Activated naive CD4-positive, alpha-beta T cell treated with anti-CD3 and anti-CD28 coated beads for 36 hours (primary cell): ENCODE measurements at regions not wholly inside any gene's neighbourhood (a gene's known extent, or its start where the extent isn't known, plus 50 kb on each side); places are given as distances from the start of the nearest gene placed in this dataset.

ENCODE experiments used
- CTCF ChIA-PET: fragments of 350-600 bp; sonication (Branson Sonifier 250); formaldehyde crosslinking; loops from one replicate; lab custom pipeline; 2021; ENCODE audit warnings: antibody characterized with exemption; lab: Charles Lee
- DNase-seq: peaks from one replicate; pipeline ENCODE4 v3.0.0-alpha.2; 2020
- H3K27ac Mint-ChIP-seq: one replicate; pipeline ENCODE4 v1.8.0; 2021; ENCODE audit warnings: mild to moderate bottlenecking, mixed read lengths
- H3K27me3 Mint-ChIP-seq: one replicate; pipeline ENCODE4 v1.8.0; 2021; ENCODE audit warnings: low read depth, mixed read lengths
- H3K36me3 Mint-ChIP-seq: one replicate; pipeline ENCODE4 v1.8.0; 2021; ENCODE audit warnings: low read depth, mixed read lengths
- H3K4me1 Mint-ChIP-seq: one replicate; pipeline ENCODE4 v1.8.0; 2021; ENCODE audit warnings: low read depth, mixed read lengths
- H3K4me3 Mint-ChIP-seq: one replicate; pipeline ENCODE4 v1.8.0; 2021; ENCODE audit warnings: mild to moderate bottlenecking, moderate library complexity, mixed read lengths
- H3K9me3 Mint-ChIP-seq: one replicate; pipeline ENCODE4 v1.8.0; 2021; ENCODE audit warnings: mixed read lengths
- intact Hi-C: fragments of 100-400 bp; cut with micrococcal nuclease; formaldehyde crosslinking; loops from one replicate; pipeline ENCODE4 v1.15.1; 2023

DNA sequence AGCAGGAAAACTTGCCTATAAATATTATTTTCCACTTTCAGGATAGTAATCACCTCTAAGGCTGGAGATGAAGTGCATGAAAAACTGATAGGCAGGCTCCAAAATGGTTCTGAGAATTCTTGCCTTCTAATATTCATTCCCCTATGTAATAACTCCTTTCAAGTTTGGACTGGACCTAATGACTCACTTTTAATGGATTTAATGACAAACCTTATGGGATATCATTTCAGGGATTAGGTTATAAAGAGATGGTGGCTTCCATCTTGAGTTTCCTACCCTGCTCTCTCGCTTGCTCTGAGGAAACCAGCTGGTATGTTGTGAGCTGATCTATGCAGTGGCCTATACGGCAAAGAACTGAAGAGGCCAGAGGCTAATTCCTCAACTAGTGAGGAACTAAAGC lies 192.0 kb downstream of the BCHE start:
- Mint-ChIP-seq H3K9me3 (peaks cover 3% of the 10 kb centered on the region), H3K36me3 (no peaks in the 10 kb centered on the region), H3K27ac (no peak overlapping the region), H3K4me3 (no peak overlapping the region), H3K4me1 (no peaks in the 10 kb centered on the region), H3K27me3 (no peaks in the 10 kb centered on the region)
- intact Hi-C loops, result no loop called here
- no peak for DNase-seq
- CTCF ChIA-PET, result no interaction called here

DNA sequence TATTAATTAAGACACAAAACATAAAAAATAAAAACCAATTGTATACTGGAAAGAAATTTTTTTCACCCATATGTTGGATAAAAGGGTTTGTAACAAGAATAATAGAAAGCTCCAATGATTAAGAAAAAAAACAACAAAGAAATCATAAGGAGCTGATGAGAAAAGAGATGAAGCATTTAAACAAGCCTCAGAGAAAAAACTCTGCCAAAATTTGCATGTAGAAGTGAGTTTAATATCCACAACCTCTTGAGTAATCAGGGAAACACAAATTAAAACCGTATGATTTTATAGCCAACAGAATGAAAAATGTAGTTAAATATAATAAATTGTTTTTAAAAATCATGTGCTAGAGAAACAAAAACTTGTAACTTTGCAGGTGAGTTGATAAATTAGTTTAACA lies 192.9 kb downstream of the BCHE start:
- intact Hi-C loops, result no loop called here
- no peaks in the 10 kb centered on the region for H3K4me1 Mint-ChIP-seq
- CTCF ChIA-PET, result no interaction called here
- no peaks in the 10 kb centered on the region for H3K36me3 Mint-ChIP-seq
- no peak overlapping the region for H3K27ac Mint-ChIP-seq
- DNase-seq, result no peak
- H3K4me3 Mint-ChIP-seq, result no peak overlapping the region
- no peaks in the 10 kb centered on the region for H3K27me3 Mint-ChIP-seq
- H3K9me3 Mint-ChIP-seq, result peaks cover 5% of the 10 kb centered on the region

DNA sequence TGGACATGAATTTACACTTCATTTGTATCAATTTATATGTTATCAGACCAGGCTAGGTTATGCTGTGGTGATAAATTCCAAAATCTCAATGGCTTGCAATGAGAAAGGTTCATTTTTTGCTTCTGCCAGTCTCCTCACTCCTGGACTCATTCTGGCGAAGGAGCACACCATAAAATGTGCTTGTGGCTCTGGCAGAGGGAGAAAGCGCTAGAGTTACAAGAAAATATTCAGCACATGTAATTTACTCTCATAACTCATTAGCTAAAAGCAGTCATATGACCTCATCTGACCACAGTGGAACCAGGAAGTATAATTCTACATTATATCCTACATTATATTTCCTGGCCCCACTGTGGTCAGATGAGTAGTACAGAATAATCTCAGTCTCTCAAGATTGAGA lies 193.8 kb downstream of the BCHE start:
- DNase-seq, result no peak
- peaks cover 7% of the 10 kb centered on the region for H3K9me3 Mint-ChIP-seq
- H3K27me3 Mint-ChIP-seq, result no peaks in the 10 kb centered on the region
- H3K4me3 Mint-ChIP-seq, result no peak overlapping the region
- intact Hi-C loops, result no loop called here
- no peaks in the 10 kb centered on the region for H3K4me1 Mint-ChIP-seq
- H3K36me3 Mint-ChIP-seq, result no peaks in the 10 kb centered on the region
- no peak overlapping the region for H3K27ac Mint-ChIP-seq
- CTCF ChIA-PET, result no interaction called here

DNA sequence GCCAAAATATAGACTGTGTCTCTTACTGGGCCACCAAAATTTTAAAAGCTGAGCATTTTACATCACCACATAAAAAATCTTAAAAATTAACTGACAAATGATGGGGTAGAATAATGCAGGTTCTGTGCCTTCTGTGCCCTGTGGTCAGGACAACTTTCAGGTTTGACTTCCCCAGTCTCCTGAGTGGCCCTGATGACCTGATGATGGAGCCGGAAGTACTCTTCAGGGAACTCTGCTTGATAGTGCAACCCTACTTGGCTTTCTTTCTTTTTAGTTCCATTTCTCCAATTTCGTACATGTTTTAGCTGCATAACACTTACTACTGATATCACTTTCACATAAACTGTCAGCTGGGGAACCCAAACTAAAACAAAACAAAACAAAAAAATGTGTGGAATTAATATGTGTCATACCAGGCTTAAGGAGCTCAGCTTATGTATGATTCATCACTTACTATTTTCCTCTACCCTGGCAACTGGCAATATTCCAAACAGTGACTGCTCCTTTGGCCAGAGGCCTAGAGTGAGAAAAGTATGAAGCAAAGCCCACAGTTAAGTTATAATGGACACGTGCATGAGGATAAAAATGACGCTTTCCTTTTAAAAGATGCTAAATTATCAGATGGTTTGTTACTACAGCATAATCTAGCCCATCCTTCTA lies 194.3 kb downstream of the BCHE start:
- Mint-ChIP-seq H3K27ac (no peak overlapping the region), H3K27me3 (no peaks in the 10 kb centered on the region), H3K4me3 (no peak overlapping the region), H3K36me3 (no peaks in the 10 kb centered on the region), H3K9me3 (peaks cover 7% of the 10 kb centered on the region), H3K4me1 (no peaks in the 10 kb centered on the region)
- no peak for DNase-seq
- CTCF ChIA-PET, result no interaction called here
- intact Hi-C loops, result no loop called here

DNA sequence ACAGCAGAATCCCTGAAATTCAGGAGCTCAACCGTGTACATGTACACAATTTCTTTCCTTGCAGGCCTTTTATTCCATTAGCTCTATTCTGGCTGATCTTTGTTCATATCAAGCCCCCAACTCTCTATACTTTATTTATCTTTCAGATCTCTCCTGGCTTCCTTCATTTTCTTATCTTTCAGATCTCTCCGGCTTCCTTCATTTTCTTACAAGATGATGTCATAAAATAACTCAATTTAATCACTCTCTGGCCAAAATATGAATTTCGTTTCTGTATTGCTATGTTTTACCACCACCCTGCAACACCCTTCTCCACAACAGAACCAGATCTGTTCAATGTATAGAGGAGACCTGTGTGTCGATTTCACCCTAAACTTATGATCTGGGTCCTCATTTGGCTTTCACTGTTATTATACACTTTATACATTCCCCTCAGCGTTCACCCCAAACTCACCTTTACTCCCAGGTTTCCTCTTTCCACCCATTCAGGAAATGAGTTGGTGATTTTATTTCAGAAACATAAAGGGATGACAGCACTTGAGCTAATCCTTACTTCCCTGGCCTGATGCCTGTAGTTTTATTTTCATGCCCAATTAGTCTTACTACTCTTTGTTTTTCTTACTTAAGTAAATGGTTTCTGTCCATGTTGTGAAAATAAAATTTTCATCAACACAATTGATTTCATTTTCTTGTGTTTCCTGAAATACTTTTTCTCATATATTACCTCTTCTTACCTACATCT lies 195.5 kb downstream of the BCHE start:
- CTCF ChIA-PET, result no interaction called here
- Mint-ChIP-seq H3K4me3 (no peak overlapping the region), H3K9me3 (peaks cover 7% of the 10 kb centered on the region), H3K4me1 (no peaks in the 10 kb centered on the region), H3K27ac (no peak overlapping the region), H3K27me3 (no peaks in the 10 kb centered on the region), H3K36me3 (no peaks in the 10 kb centered on the region)
- intact Hi-C loops, result no loop called here
- DNase-seq, result no peak

DNA sequence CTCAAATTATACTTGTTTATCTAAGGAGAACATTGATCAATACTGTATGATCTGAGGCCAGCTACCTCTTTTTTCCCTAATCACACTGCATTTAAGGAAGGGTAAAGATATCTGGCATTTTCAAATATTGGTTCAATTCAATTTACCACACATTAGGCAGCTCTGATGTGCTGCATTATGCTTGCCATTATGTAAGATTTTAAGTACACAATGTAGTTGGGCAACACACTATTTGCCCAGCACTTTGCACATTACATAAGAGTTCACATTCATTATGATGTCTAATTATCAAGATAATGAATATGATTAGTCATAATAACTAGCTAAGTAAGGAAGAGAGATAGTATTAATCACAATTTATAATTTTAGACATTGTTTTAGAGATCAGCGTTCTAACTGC lies 196.3 kb downstream of the BCHE start:
- intact Hi-C loops, result no loop called here
- Mint-ChIP-seq H3K36me3 (no peaks in the 10 kb centered on the region), H3K9me3 (peaks cover 8% of the 10 kb centered on the region), H3K4me1 (no peaks in the 10 kb centered on the region), H3K27ac (no peak overlapping the region), H3K4me3 (no peak overlapping the region), H3K27me3 (no peaks in the 10 kb centered on the region)
- CTCF ChIA-PET, result no interaction called here
- DNase-seq, result no peak

DNA sequence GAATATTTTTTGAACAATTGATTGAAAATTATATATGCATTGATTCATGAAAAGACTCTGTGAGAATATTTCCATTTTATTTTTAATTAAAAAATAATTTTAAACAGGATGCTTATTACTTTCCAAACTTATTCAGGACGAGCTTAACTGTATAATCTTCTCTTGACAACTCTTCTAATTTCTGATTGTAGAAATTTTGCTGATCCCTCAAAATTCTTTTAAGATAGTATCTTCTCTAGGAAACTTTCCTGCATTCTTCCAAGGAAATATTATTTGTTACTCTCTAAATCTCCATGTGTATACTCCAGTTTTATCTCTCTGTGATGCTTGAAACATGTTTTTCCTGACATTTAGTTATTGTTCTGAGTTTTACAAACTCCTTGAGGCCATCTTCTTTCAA lies 197.2 kb downstream of the BCHE start:
- Mint-ChIP-seq H3K27ac (no peak overlapping the region), H3K27me3 (no peaks in the 10 kb centered on the region), H3K9me3 (peaks cover 10% of the 10 kb centered on the region), H3K4me3 (no peak overlapping the region), H3K4me1 (no peaks in the 10 kb centered on the region), H3K36me3 (no peaks in the 10 kb centered on the region)
- CTCF ChIA-PET, result no interaction called here
- no peak for DNase-seq
- intact Hi-C loops, result no loop called here

DNA sequence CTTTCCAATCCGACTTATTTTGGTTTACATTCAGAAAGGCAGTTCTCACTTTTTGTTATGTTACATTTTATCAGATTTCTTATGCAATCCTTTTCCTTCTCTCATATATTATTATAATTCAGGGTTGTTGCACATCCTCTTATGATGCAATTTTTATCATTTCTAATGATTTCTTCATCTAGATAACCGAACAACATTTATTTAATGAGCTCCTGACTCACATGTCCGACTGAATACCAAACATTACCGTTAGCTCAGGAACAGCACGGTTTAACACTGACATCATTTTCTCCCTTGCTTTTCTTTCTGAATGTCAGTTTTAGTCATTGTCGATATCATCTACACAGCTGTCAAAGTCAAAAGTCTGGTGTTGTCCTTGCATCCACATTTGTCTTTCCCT lies 199.2 kb downstream of the BCHE start:
- H3K4me1 Mint-ChIP-seq, result no peaks in the 10 kb centered on the region
- no peak overlapping the region for H3K27ac Mint-ChIP-seq
- intact Hi-C loops, result no loop called here
- no peaks in the 10 kb centered on the region for H3K36me3 Mint-ChIP-seq
- CTCF ChIA-PET, result no interaction called here
- no peak overlapping the region for H3K4me3 Mint-ChIP-seq
- H3K9me3 Mint-ChIP-seq, result peaks cover 15% of the 10 kb centered on the region
- H3K27me3 Mint-ChIP-seq, result no peaks in the 10 kb centered on the region
- no peak for DNase-seq

DNA sequence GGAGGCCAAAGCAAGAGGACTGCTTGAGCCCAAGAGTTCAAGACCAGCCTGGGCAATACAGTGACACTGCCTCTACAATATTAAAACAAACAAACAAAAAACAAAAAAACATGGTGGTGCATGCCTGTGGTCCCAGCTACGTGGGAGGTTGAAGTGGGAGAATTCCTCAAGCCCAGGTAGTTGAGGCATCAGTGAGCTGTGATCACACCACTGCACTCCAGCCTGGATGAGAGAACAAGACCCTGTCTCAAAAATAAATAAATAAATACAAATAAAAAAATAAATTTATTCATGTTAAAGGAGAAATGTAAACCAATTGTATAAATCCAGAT lies 200.6 kb downstream of the BCHE start:
- no peak for DNase-seq
- intact Hi-C loops, result no loop called here
- H3K27ac Mint-ChIP-seq, result no peak overlapping the region
- no peak overlapping the region for H3K4me3 Mint-ChIP-seq
- H3K4me1 Mint-ChIP-seq, result no peaks in the 10 kb centered on the region
- CTCF ChIA-PET, result no interaction called here
- H3K36me3 Mint-ChIP-seq, result no peaks in the 10 kb centered on the region
- H3K27me3 Mint-ChIP-seq, result no peaks in the 10 kb centered on the region
- H3K9me3 Mint-ChIP-seq, result peaks cover 15% of the 10 kb centered on the region

DNA sequence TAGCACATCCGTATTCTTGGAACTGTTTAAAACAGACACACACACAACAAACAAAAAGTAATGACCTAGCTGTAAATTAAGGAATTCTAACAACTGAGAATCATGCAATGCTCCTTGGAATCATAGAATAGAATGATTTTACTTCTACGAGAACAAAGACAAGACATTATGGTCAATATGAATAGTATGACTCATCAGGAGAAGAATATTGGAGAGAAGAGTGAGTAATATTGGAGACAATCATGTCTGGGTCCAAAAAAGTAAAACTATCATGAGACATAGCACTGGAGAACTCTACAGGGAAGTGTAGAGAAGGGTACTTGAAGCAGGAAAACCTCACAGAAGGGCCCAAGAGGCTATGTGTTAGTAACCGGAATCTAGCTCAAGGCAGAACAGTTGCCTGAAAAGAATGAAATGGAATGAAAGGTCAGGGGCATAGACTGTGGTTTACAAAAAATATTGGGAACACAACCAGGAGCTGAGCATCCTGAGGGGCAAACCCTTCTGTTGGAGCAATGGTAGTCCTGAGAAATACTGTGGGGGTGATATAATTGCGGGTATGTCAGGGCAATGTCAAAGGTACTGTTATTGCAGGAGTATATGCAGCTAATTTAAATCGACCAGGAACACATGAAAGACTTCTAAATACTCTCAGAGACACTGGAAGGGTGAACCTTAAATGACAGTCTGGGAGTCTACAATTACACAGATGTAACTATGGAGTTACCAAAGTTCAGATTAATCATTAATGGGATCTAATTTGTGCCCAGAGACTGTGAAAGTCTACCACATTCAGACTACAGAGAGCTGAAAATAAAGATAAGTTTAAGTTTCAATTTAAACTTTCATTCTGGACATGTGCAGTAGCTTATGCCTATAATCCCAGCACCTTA lies 201.2 kb downstream of the BCHE start:
- H3K36me3 Mint-ChIP-seq, result no peaks in the 10 kb centered on the region
- intact Hi-C loops, result no loop called here
- peaks cover 15% of the 10 kb centered on the region for H3K9me3 Mint-ChIP-seq
- DNase-seq, result no peak
- CTCF ChIA-PET, result interaction anchor here (0.7 kb wide), 1 partner anchor 216 kb away, joined by 3 read pairs; no protein-coding TSS in a partner anchor
- H3K4me3 Mint-ChIP-seq, result no peak overlapping the region
- H3K27ac Mint-ChIP-seq, result no peak overlapping the region
- H3K27me3 Mint-ChIP-seq, result no peaks in the 10 kb centered on the region
- H3K4me1 Mint-ChIP-seq, result no peaks in the 10 kb centered on the region

DNA sequence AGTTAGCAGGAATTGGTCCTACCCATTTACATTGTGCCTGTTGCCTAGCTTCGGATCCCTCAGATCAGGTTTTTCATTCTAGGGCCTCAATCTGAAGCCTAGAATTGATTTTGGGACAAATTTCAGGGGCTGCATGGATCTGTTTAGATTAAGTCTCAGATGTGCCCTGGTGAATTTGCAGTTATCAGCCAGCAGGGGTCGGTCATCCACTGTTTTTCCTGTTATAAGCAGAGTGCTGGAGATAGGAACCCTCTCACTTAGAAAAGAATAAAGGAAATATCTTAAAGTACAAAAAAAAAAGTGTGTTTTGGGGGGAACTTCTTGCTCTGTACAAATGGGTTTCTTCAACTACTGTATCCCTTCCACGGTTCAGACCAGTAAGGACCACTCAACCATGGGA lies 212.5 kb downstream of the BCHE start:
- no peak overlapping the region for H3K27ac Mint-ChIP-seq
- H3K27me3 Mint-ChIP-seq, result no peaks in the 10 kb centered on the region
- H3K36me3 Mint-ChIP-seq, result no peaks in the 10 kb centered on the region
- H3K9me3 Mint-ChIP-seq, result peaks cover 7% of the 10 kb centered on the region
- H3K4me1 Mint-ChIP-seq, result no peaks in the 10 kb centered on the region
- intact Hi-C loops, result no loop called here
- no peak for DNase-seq
- H3K4me3 Mint-ChIP-seq, result no peak overlapping the region
- CTCF ChIA-PET, result no interaction called here

DNA sequence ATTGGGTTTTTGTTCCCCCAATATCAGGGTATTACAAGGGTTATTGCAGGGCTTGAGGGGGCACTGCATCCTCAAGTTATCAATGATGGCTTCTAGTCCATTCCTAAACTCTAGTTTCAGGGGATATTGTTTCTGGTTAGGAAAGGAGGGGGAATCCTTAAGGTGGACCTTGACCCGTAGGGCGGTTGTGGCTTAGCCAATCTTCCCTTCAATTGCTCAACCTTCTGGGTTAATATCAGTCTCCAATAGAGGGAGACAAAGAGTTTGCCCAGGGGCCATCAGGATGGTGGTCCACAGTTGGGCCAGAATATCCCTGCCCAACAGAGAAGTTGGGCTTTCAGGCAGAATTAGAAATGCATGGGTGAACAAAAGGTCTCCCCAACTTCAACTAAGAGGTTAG lies 214.9 kb downstream of the BCHE start:
- no peak overlapping the region for H3K4me3 Mint-ChIP-seq
- H3K27me3 Mint-ChIP-seq, result no peaks in the 10 kb centered on the region
- no peak for DNase-seq
- H3K36me3 Mint-ChIP-seq, result no peaks in the 10 kb centered on the region
- no peak overlapping the region for H3K27ac Mint-ChIP-seq
- CTCF ChIA-PET, result no interaction called here
- peaks cover 1% of the 10 kb centered on the region for H3K9me3 Mint-ChIP-seq
- intact Hi-C loops, result no loop called here
- no peaks in the 10 kb centered on the region for H3K4me1 Mint-ChIP-seq
